ENCODE measurements at regions not wholly inside any gene's neighbourhood (a gene's known extent, or its start where the extent isn't known, plus 50 kb on each side); places are given as distances from the start of the nearest gene placed in this dataset.
A peak's percentile ranks its signal among the peaks of the same experiment; 100 is the strongest.

DNA sequence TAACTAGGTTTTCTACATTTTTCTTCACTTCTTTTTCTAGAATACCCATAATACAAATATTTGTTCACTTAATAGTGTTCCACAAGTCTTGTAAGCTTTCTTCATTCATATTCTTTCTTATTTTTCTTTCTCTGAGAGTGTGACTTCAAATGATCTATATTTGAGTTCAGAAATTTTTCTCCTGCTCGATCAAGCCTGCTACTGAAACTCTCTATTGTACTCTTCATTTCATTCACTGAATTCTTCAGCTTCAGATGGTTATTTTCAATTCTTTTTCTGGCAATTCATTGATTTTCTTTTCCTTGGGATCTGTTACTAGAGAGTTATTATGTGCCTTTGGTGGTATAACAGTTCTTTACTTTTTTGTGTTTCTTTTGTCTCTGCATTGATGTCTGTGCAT, 82.5 kb upstream of the CAMK1G start:
- Histone ChIP-seq H3K36me3 (ENCODE audit: control insufficient read depth, insufficient read depth, low read length) (no peaks in the 10 kb centered on the region), H3K9me3 (ENCODE audit: control insufficient read depth, low read length) (peaks cover 34% of the 10 kb centered on the region), H3K4me3 (ENCODE audit: low read length) (no peak overlapping the region), H3K27ac (ENCODE audit: low read depth, low read length) (no peak overlapping the region), H3K9ac (ENCODE audit: extremely low read depth, low read length, poor library complexity, severe bottlenecking) (no peak overlapping the region), H3K4me1 (ENCODE audit: control insufficient read depth, insufficient read depth, low read length) (no peaks in the 10 kb centered on the region), H3K27me3 (ENCODE audit: control insufficient read depth, insufficient read depth, low read length, poor library complexity, severe bottlenecking) (no peaks in the 10 kb centered on the region)
- TF ChIP-seq, protein P1, sequence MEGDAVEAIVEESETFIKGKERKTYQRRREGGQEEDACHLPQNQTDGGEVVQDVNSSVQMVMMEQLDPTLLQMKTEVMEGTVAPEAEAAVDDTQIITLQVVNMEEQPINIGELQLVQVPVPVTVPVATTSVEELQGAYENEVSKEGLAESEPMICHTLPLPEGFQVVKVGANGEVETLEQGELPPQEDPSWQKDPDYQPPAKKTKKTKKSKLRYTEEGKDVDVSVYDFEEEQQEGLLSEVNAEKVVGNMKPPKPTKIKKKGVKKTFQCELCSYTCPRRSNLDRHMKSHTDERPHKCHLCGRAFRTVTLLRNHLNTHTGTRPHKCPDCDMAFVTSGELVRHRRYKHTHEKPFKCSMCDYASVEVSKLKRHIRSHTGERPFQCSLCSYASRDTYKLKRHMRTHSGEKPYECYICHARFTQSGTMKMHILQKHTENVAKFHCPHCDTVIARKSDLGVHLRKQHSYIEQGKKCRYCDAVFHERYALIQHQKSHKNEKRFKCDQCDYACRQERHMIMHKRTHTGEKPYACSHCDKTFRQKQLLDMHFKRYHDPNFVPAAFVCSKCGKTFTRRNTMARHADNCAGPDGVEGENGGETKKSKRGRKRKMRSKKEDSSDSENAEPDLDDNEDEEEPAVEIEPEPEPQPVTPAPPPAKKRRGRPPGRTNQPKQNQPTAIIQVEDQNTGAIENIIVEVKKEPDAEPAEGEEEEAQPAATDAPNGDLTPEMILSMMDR (conservative IDR thresholded peaks at IDR 0.05), result no peak
- H3K4me3 Mint-ChIP-seq, result no peak overlapping the region
- WGBS, 2 experiments (ENCODE audit: insufficient coverage in 1 of 2, insufficient read length in 1 of 2), result 91% methylated on average over 1 of the region's 1 CpG; no CpG with 5 or more reads in 1 of the 2 experiments
- H3K36me3 Mint-ChIP-seq (ENCODE audit: low read depth), result peaks cover 2% of the 10 kb centered on the region
- no peak for DNase-seq
- H3K9me3 Mint-ChIP-seq, result peaks cover 31% of the 10 kb centered on the region
- H3K27ac Mint-ChIP-seq, result no peak overlapping the region
- H3K27me3 Mint-ChIP-seq (ENCODE audit: insufficient read depth), result peaks cover 5% of the 10 kb centered on the region
- peaks cover 5% of the 10 kb centered on the region for H3K4me1 Mint-ChIP-seq

DNA sequence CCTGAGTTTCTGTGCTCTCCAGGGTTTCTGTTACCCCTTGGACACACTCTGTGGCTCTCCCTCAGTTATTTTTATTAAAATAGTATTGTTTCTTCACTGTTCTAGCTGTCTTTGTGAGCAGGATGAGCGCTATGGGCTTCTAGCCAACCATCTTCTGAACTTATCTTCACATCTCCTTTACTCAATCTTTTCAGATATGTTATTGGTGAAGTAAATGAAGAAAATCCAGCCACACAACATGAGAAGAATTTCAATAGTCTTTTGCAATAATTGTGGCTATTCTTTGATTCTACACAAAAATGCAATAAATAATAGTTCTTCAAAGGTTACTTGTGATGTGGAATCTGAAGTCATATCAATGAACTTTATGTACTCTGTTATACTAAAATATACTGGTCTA, 80.3 kb upstream of the CAMK1G start:
- TF ChIP-seq, protein P1 (conservative IDR thresholded peaks at IDR 0.05), result no peak
- no CpG with 5 or more reads among the region's 1 CpG for WGBS, 2 experiments (ENCODE audit: insufficient coverage in 1 of 2, insufficient read length in 1 of 2)

DNA sequence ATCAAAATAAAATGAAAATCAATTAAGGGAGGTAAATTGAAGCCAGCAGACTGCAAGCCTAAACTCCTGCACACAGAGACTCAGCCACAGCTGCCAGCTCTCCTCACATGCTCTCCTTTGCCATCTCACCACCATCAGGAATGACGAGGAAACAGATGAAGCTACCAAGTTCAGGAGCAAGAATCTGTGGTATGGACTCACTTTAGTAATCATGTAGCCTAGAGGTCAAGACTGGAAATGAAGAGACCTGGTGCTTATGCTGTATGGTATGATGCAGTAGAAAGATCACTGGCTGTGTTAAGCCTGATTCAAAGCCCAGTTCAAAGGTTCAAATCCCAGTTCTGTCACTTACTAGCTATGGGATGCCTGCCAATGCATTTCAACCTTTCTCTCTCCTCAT, 78.9 kb upstream of the CAMK1G start:
- no peaks in the 10 kb centered on the region for H3K36me3 ChIP-seq (ENCODE audit: control insufficient read depth, insufficient read depth, low read length)
- WGBS, 2 experiments (ENCODE audit: insufficient coverage in 1 of 2, insufficient read length in 1 of 2), result 96 to 100% methylated on average over 1 of the region's 1 CpG
- Mint-ChIP-seq H3K27ac (no peak overlapping the region), H3K4me3 (no peak overlapping the region), H3K27me3 (ENCODE audit: insufficient read depth) (peaks cover 5% of the 10 kb centered on the region), H3K36me3 (ENCODE audit: low read depth) (no peaks in the 10 kb centered on the region), H3K4me1 (peaks cover 13% of the 10 kb centered on the region), H3K9me3 (peaks cover 14% of the 10 kb centered on the region)
- H3K9ac ChIP-seq (ENCODE audit: extremely low read depth, low read length, poor library complexity, severe bottlenecking), result no peak overlapping the region
- no peak overlapping the region for H3K27ac ChIP-seq (ENCODE audit: low read depth, low read length)
- no peak for DNase-seq
- no peaks in the 10 kb centered on the region for H3K4me1 ChIP-seq (ENCODE audit: control insufficient read depth, insufficient read depth, low read length)
- peaks cover 21% of the 10 kb centered on the region for H3K9me3 ChIP-seq (ENCODE audit: control insufficient read depth, low read length)
- no peaks in the 10 kb centered on the region for H3K27me3 ChIP-seq (ENCODE audit: control insufficient read depth, insufficient read depth, low read length, poor library complexity, severe bottlenecking)
- TF ChIP-seq, protein P1 (conservative IDR thresholded peaks at IDR 0.05), result peak; percentile 30
- H3K4me3 ChIP-seq (ENCODE audit: low read length), result no peak overlapping the region

More for the DNA sequence above, 80.3 kb upstream of the CAMK1G start:
- DNase-seq, result no peak
- H3K27ac Mint-ChIP-seq, result no peak overlapping the region
- no peaks in the 10 kb centered on the region for H3K36me3 Mint-ChIP-seq (ENCODE audit: low read depth)
- H3K9me3 Mint-ChIP-seq, result peaks cover 19% of the 10 kb centered on the region
- H3K27ac ChIP-seq (ENCODE audit: low read depth, low read length), result no peak overlapping the region
- peaks cover 5% of the 10 kb centered on the region for H3K4me1 Mint-ChIP-seq
- H3K4me1 ChIP-seq (ENCODE audit: control insufficient read depth, insufficient read depth, low read length), result no peaks in the 10 kb centered on the region
- H3K27me3 Mint-ChIP-seq (ENCODE audit: insufficient read depth), result peaks cover 5% of the 10 kb centered on the region
- no peak overlapping the region for H3K4me3 ChIP-seq (ENCODE audit: low read length)
- no peak overlapping the region for H3K4me3 Mint-ChIP-seq
- H3K9ac ChIP-seq (ENCODE audit: extremely low read depth, low read length, poor library complexity, severe bottlenecking), result no peak overlapping the region
- no peaks in the 10 kb centered on the region for H3K27me3 ChIP-seq (ENCODE audit: control insufficient read depth, insufficient read depth, low read length, poor library complexity, severe bottlenecking)
- no peaks in the 10 kb centered on the region for H3K36me3 ChIP-seq (ENCODE audit: control insufficient read depth, insufficient read depth, low read length)
- peaks cover 34% of the 10 kb centered on the region for H3K9me3 ChIP-seq (ENCODE audit: control insufficient read depth, low read length)

Data from endodermal cell (in vitro differentiated cells).